ENCODE measurements at regions not wholly inside any gene's neighbourhood (a gene's known extent, or its start where the extent isn't known, plus 50 kb on each side); places are given as distances from the start of the nearest gene placed in this dataset.
"Not testable (repeated sequence)": the region's sequence is repeated elsewhere in the genome, so short reads cannot be mapped to it uniquely, and the experiment has no call there.

- Histone ChIP-seq H3K27ac (no peak overlapping the region), H3K4me3 (no peak overlapping the region)
- TF ChIP-seq CTCF (IDR thresholded peaks at IDR 0.05): no peak
- no peak for DNase-seq (ENCODE audit: low spot score)
Measured at GRCh38 chr2:133879703-133880102, 311.4 kb upstream of the NCKAP5 start.

GRCh38 chr2:133882159-133882558 lies 313.9 kb upstream of the NCKAP5 start:
- not testable (repeated sequence) for H3K27ac ChIP-seq; DNase-seq (ENCODE audit: low spot score); H3K4me3 ChIP-seq

GRCh38 chr2:133884739-133885381 lies 316.6 kb upstream of the NCKAP5 start:
- Histone ChIP-seq H3K4me3 (no peak overlapping the region), H3K27ac (no peak overlapping the region)
- no peak for DNase-seq (ENCODE audit: low spot score)
- no peak for TF ChIP-seq CTCF (IDR thresholded peaks at IDR 0.05)

- TF ChIP-seq CTCF (IDR thresholded peaks at IDR 0.05): no peak
- H3K4me3 ChIP-seq: no peak overlapping the region
- H3K27ac ChIP-seq: no peak overlapping the region
- no peak for DNase-seq (ENCODE audit: low spot score)
Measured at GRCh38 chr2:133885847-133886246, 317.6 kb upstream of the NCKAP5 start.

DNA sequence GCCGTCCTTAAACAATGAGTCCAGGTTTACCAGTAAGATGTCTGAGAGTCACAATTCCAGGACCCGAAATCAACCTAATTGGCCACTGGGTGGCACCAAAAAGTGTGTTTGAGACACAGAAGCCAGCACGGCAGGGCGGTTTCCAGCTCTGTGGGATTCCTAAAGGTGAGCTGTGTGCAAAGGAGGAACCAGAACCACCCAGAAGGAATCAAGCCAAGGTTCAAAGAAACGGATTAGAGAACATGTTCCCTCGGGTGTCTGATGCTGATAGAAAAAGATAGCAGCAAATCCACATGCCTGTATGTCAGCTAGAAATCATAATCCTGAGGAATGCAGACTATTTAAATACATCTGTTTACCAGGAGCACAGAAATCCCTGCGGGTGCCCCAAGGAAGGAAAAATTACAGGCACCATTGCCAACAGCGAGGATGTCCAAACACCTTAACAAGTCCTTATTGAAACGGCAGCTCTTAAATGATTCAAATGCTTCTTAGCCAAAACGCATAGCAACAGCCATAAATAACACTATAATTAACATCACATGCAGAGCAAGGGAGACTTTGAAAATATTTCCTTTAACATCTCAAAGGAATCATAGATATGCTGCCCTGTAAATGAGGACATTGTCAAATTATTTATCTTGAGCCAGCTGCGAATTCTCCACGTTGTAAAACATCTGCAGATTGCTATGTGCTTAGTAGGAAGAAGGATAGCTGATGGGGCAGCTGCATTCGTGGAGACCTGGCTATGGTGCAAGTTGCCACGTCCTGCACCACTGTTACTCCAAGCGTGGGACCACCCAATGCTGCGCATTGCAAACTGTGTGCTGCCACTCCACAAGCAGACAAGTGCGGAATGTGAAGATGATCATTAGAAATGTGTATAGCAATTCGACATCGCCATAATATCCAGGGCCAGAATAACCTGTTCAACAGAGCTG lies 318.7 kb upstream of the NCKAP5 start:
- no peak for DNase-seq (ENCODE audit: low spot score)
- no peak overlapping the region for H3K27ac ChIP-seq
- H3K4me3 ChIP-seq: no peak overlapping the region
- TF ChIP-seq CTCF (IDR thresholded peaks at IDR 0.05): peak; percentile 24

- no peak for TF ChIP-seq CTCF (IDR thresholded peaks at IDR 0.05)
- Histone ChIP-seq H3K27ac (no peak overlapping the region), H3K4me3 (no peak overlapping the region)
- no peak for DNase-seq (ENCODE audit: low spot score)
Measured at GRCh38 chr2:133887676-133888040, 319.4 kb upstream of the NCKAP5 start.

- Histone ChIP-seq H3K4me3 (no peak overlapping the region), H3K27ac (no peak overlapping the region)
- no peak for TF ChIP-seq CTCF (IDR thresholded peaks at IDR 0.05)
- DNase-seq (ENCODE audit: low spot score): no peak
Measured at GRCh38 chr2:133888107-133888506, 319.8 kb upstream of the NCKAP5 start.

All from coronary artery (tissue), 2 donors.